ENCODE measurements at regions not wholly inside any gene's neighbourhood (a gene's known extent, or its start where the extent isn't known, plus 50 kb on each side); places are given as distances from the start of the nearest gene placed in this dataset.

DNA sequence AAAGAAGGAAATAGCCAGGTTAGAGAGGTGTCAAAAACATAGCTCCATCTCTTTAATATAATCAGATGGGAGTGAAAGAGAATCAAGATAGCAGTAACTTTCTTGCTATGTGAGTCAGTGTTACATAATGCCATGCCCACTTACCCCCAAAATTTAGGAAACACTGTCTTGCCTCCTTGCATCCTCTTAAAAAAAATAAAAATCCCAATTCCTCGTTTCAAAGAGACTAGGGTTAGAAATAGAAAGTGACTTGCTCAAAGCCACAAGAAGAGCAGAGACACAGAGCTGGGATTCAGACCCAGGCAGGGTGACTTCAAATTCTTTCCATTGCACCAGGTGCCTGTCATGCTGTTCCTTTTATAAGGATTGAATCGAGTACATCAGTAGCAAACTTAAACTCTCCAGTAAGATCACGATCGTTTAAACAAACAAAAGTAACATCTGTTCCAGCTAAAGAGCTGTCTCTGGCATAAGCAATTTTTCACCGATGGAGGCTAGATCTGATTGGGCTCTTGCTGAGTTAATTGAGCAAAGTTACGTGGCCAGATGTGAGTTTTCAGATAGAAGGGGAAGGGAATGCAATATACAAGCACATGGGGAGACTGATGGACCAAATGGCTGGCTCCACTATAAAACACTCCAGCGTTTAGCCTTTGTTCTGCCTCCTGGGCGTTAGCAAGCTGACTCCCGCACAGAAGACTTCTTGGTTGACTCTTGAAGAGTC, 176.9 kb downstream of the PALM2AKAP2 start:
- Mint-ChIP-seq H3K9me3 (no peaks in the 10 kb centered on the region), H3K27ac (peak overlapping the region; percentile 21), H3K4me3 (no peak overlapping the region), H3K4me1 (peaks cover 39% of the 10 kb centered on the region), H3K36me3 (ENCODE audit: low read depth) (peaks cover 5% of the 10 kb centered on the region), H3K27me3 (peaks cover 5% of the 10 kb centered on the region)
- intact Hi-C loops (cut with micrococcal nuclease): no loop called here
- peak; percentile 56 for DNase-seq

DNA sequence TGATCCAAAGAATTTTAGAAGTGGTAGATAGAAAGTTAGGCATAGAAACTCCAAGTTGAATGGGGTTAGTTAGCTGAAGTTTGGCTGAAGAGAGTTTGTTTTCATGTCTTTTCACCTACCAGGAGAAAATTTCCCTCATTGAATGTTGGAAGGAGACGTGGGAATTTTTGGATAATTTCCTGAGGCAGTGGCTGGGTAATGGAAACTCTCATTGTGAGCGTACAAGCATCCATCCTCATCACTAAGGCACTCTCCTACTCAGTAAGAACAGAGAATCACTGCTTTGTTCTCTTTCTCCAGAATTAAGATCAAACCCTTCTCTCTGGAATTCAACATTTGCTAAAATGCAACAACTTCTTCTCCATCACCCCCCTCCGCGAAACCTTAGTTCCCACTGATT, 179.7 kb downstream of the PALM2AKAP2 start:
- DNase-seq: no peak
- peaks cover 2% of the 10 kb centered on the region for H3K36me3 Mint-ChIP-seq (ENCODE audit: low read depth)
- H3K9me3 Mint-ChIP-seq: no peaks in the 10 kb centered on the region
- intact Hi-C loops (cut with micrococcal nuclease): no loop called here
- H3K4me1 Mint-ChIP-seq: peaks cover 40% of the 10 kb centered on the region
- H3K27ac Mint-ChIP-seq: no peak overlapping the region
- H3K27me3 Mint-ChIP-seq: peaks cover 7% of the 10 kb centered on the region
- no peak overlapping the region for H3K4me3 Mint-ChIP-seq

DNA sequence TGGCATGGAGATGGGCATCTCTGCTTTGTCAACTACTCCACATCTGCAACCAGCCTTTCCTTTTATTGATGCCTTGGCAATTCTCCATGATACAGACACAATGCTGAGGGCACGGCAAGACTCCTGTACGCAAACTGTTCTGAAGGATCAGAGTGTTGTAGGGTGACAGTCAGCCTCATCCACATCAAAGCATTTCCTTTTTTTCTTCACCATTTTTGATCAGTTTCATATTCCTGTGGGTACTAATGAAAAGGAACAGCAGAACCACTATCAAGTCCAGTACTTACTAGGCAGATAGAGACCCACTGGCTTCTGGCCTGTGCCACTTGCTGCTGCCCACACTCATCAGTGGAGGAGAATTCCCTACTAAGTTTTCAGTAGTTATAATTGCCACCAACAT, 181.6 kb downstream of the PALM2AKAP2 start:
- Mint-ChIP-seq H3K9me3 (peaks cover 4% of the 10 kb centered on the region), H3K4me3 (no peak overlapping the region), H3K27me3 (peaks cover 10% of the 10 kb centered on the region), H3K4me1 (peaks cover 47% of the 10 kb centered on the region), H3K27ac (no peak overlapping the region), H3K36me3 (ENCODE audit: low read depth) (peaks cover 6% of the 10 kb centered on the region)
- intact Hi-C loops (cut with micrococcal nuclease): no loop called here
- peak; percentile 58 for DNase-seq

DNA sequence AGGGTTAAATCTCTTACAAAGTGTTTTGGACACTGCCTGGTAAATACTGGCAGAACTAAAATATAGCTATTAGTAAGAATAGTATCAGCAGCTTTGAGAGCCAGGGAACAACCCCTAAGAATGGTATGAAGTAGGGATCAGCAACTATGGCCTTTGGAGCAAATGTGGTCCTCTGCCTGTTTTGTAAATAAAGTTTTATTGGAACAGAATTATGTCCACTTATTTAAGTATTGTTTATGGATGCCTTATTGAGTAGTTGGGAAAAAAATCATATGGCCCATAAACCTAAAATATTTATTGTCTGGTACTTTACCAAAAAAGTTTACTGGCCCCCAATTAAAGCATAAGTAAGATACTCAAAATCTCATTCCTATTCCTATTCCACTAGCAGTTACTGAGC, 182.2 kb downstream of the PALM2AKAP2 start:
- Mint-ChIP-seq H3K27ac (no peak overlapping the region), H3K36me3 (ENCODE audit: low read depth) (peaks cover 6% of the 10 kb centered on the region), H3K9me3 (peaks cover 4% of the 10 kb centered on the region), H3K4me1 (peaks cover 48% of the 10 kb centered on the region), H3K4me3 (no peak overlapping the region), H3K27me3 (peaks cover 10% of the 10 kb centered on the region)
- no peak for DNase-seq
- intact Hi-C loops (cut with micrococcal nuclease): no loop called here

DNA sequence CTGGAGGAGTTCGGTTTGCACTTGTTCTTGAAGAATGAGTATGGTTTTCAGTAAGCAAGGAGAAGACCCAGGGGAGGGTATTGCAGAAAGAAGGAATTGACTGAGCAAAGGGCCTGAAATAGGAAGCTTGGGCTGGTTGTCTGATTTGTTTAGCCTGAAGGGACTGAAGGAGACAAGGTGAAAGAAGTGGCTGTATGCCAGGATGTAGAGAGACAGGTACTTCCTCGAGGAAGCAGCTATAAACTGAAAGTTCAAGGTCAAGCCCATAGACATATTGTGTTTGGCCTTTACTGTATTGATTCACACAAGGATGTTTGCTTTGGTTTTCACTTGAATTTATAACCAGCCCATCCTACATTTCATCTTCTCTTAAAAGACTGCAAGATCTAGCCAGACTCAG, 183.1 kb downstream of the PALM2AKAP2 start:
- Mint-ChIP-seq H3K27me3 (peaks cover 8% of the 10 kb centered on the region), H3K27ac (no peak overlapping the region), H3K4me1 (peaks cover 54% of the 10 kb centered on the region), H3K36me3 (ENCODE audit: low read depth) (peaks cover 6% of the 10 kb centered on the region), H3K9me3 (peaks cover 4% of the 10 kb centered on the region), H3K4me3 (no peak overlapping the region)
- intact Hi-C loops (cut with micrococcal nuclease): no loop called here
- DNase-seq: peak; percentile 55

DNA sequence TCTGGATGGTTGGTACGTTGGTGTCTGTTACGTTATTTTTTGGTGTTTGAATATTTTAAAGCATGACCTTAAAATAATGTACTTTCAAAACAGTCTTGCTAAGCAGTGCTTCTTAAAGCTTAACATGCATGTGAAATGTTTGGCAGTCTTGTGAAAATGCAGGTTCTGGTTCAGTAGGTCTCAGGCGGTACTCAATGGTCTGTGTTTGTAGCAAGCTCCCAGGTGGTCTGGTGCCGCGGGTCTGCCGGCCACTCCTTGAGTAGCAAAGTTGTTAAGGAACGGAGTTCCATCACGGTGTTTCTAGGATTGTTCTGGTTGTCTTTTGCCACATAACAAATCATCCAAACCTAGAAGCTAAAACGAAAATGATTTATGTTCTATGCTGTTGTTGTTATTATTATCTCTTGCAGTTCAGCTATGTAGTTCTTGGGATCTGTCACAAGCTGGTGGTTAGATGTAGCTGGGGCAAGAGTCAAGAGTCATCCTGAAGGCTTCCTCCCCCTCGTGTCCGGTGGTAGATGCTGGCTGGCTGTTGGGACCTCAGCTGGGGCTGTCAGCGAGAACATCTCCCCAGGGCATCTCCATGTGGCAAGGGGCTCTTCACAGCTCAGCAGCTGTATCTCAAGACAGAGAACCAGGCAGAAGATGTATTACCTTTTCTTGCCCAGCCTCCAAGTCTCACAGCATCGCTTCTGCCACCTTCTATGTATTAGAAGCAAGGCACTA, 186.8 kb downstream of the PALM2AKAP2 start:
- no peak overlapping the region for H3K4me3 Mint-ChIP-seq
- peaks cover 5% of the 10 kb centered on the region for H3K27me3 Mint-ChIP-seq
- peaks cover 6% of the 10 kb centered on the region for H3K36me3 Mint-ChIP-seq (ENCODE audit: low read depth)
- peak overlapping the region; percentile 55 for H3K27ac Mint-ChIP-seq
- intact Hi-C loops (cut with micrococcal nuclease): loop anchor here (1.0 kb wide), 1 partner anchor 16 kb away; no protein-coding TSS in a partner anchor
- H3K4me1 Mint-ChIP-seq: peaks cover 68% of the 10 kb centered on the region
- peaks cover 4% of the 10 kb centered on the region for H3K9me3 Mint-ChIP-seq
- peak; percentile 54 for DNase-seq

DNA sequence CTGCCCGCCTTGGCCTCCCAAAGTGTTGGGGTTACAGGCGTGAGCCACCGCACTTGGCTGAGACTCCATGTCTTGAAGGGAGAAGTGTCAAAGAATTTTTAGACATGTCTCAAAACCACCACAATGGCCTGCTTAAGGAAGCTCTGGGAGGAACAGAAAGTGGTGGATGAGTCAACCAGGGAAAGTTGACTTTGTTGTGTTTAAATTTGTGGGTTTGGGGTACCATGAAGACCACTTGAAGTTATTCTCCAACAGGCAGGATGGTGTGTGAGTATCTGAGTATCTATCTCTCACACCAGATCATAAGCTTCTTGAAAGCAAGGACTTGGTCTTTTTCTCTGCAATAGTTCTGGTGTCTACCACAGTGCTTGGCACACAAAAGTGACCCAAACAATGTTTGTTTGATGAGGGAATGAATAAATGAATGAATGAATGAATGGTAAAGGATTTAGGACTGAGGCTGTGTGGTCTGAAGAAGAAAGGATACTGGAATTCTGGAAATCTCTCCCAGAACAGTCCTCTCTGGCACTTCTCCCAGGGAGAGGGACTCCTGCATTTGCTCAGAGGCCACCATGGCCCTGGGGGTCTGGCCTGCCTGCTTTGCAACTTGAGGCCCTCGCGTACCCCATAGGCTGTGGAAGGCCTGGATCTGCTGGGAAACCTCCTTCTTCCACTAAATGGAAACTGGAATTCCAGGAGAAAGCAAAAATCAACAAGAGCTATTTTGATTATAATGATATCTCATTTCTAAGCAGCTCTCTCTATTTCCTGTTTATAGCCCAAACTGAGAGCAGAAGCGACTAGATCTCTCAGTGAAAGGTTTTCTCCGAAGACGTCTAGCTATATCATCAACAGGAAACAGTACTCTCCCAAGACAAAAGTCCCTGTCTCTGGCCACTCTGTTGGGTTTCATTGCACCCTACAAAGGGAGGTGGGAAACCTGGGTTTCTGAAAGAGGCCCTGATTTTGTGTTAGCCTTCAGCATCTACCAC, 187.9 kb downstream of the PALM2AKAP2 start:
- Mint-ChIP-seq H3K9me3 (peaks cover 4% of the 10 kb centered on the region), H3K4me1 (peaks cover 76% of the 10 kb centered on the region), H3K4me3 (peak overlapping the region; percentile 54), H3K36me3 (ENCODE audit: low read depth) (peaks cover 7% of the 10 kb centered on the region), H3K27ac (peak overlapping the region; percentile 91), H3K27me3 (peaks cover 5% of the 10 kb centered on the region)
- intact Hi-C loops (cut with micrococcal nuclease): loop anchor here (1.0 kb wide), 3 partner anchors 17 to 180 kb away; no protein-coding TSS in a partner anchor
- peak; percentile 81 for DNase-seq

DNA sequence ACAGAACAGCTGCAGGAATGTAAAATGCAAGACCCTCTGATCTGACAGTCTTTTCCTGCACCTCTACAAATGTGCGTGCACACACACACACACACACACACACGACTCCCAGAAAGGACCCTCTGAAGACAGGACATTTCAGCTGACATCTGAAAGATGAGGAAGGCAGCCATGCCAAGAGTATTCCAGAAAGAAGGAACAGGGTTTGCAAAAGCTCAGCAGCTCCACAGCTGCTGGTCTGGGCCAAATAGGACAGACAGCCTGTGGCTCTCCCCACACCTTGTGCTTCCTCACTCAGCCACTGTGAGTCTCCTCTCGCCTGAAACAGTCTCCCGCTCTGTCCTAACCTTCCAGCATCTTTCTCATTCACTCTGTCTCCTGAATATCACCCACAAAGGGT, 189.0 kb downstream of the PALM2AKAP2 start:
- H3K27me3 Mint-ChIP-seq: peaks cover 5% of the 10 kb centered on the region
- H3K27ac Mint-ChIP-seq: peak overlapping the region; percentile 91
- intact Hi-C loops (cut with micrococcal nuclease): no loop called here
- peaks cover 5% of the 10 kb centered on the region for H3K36me3 Mint-ChIP-seq (ENCODE audit: low read depth)
- peaks cover 76% of the 10 kb centered on the region for H3K4me1 Mint-ChIP-seq
- peak overlapping the region; percentile 52 for H3K4me3 Mint-ChIP-seq
- DNase-seq: no peak
- H3K9me3 Mint-ChIP-seq: peaks cover 4% of the 10 kb centered on the region

DNA sequence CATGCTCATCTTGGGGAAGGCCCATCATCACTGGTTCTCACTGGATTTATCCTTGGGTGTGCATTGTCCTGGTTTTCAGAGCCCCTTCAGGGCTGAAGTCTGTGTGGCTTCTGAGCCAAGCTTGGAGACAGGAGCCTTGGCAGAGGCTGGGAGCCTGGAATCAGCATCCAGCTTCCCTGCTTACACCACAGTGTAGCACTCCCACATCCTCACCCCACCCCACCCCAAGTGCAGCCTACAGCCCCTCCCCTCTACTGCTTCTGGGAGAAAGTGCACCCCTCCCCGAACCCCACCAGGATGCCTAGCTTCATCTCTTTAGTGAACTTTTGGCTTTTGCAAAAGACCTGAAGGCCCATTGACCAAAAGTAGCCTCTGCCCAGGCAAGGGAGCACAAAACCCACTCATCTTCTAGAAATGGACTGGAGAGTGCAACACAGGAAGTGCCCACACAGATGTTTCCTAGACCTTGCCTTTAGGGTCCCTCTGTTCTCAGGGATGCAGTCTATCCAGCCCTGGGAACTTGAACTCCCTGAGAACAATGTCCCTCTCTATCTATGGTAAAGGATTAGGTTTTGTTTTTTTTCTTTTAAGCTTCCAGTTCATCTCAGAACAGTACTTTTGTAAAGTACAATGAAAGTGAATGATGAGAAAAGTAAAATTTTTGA, 189.7 kb downstream of the PALM2AKAP2 start:
- peaks cover 3% of the 10 kb centered on the region for H3K27me3 Mint-ChIP-seq
- H3K9me3 Mint-ChIP-seq: peaks cover 4% of the 10 kb centered on the region
- H3K4me1 Mint-ChIP-seq: peaks cover 81% of the 10 kb centered on the region
- H3K36me3 Mint-ChIP-seq (ENCODE audit: low read depth): peaks cover 5% of the 10 kb centered on the region
- H3K27ac Mint-ChIP-seq: peak overlapping the region; percentile 54
- DNase-seq: no peak
- peak overlapping the region; percentile 52 for H3K4me3 Mint-ChIP-seq
- intact Hi-C loops (cut with micrococcal nuclease): loop anchor here (10.0 kb wide), 1 partner anchor 525 kb away; no protein-coding TSS in a partner anchor

DNA sequence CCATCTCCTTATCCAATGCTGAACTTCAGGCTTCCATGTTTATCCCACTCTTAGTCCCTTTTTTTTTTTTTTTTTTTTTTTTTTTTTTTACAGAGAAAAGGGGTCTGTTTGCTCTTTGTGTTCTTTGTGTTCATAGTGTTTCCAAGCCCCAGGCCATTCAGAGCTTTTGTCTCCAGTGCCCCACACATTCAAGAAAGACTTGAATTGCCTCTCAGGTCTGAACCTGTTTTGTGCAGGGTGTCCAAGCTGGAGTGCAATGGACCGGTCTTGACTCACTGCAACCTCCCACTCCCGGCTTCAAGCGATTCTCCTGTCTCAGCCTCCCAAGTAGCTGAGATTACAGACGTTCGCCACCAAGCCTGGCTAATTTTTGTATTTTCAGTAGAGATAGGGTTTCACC, 191.2 kb downstream of the PALM2AKAP2 start:
- Mint-ChIP-seq H3K4me1 (peaks cover 90% of the 10 kb centered on the region), H3K36me3 (ENCODE audit: low read depth) (peaks cover 5% of the 10 kb centered on the region), H3K4me3 (no peak overlapping the region), H3K27ac (no peak overlapping the region), H3K9me3 (no peaks in the 10 kb centered on the region), H3K27me3 (no peaks in the 10 kb centered on the region)
- DNase-seq: no peak
- intact Hi-C loops (cut with micrococcal nuclease): loop anchor here (10.0 kb wide), 1 partner anchor 526 kb away; no protein-coding TSS in a partner anchor

DNA sequence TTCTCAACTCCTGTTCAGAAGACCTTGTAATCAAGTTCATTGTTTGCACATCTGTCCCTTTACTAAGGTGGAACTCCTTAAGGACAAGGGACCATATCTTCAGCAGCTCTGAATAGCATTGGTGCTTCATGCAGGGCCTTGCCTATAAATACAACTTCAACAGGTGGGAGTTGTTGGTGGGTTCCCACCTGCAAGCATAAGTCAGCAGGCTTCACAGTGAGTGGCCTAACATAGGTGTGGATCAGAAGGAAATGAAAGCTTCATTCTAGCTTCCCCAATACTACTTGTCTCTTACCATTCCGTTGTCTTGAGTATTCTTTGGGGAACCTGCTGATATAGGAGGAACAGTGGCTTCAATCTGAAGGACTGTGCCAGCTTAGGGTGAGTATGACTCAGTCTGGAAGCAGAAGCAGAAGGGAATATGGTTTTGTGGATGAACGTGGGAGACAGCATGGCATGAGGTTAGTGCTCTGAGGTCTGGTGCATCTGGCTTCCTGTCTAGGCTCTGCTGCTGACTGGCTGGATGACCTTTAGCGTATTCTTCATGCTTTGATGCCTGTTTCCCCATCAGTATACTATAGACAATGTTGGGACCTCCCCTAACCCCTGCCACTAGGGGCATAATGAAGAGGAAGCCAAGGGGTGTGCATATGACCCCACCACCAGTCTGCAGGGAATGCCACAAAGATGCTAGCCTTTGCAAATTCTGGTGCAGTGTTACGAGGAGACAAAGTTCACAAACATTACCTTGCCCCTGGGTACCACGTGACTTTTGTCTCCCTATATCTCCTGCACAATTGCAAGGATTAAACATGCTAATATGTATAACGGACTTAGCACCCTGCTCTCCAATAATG, 192.3 kb downstream of the PALM2AKAP2 start:
- peak; percentile 71 for DNase-seq
- Mint-ChIP-seq H3K9me3 (no peaks in the 10 kb centered on the region), H3K36me3 (ENCODE audit: low read depth) (peaks cover 5% of the 10 kb centered on the region), H3K4me3 (peak overlapping the region; percentile 18), H3K27me3 (no peaks in the 10 kb centered on the region), H3K27ac (peak overlapping the region; percentile 82), H3K4me1 (peaks cover 88% of the 10 kb centered on the region)
- intact Hi-C loops (cut with micrococcal nuclease): loop anchor here (10.0 kb wide), 1 partner anchor 527 kb away; no protein-coding TSS in a partner anchor

DNA sequence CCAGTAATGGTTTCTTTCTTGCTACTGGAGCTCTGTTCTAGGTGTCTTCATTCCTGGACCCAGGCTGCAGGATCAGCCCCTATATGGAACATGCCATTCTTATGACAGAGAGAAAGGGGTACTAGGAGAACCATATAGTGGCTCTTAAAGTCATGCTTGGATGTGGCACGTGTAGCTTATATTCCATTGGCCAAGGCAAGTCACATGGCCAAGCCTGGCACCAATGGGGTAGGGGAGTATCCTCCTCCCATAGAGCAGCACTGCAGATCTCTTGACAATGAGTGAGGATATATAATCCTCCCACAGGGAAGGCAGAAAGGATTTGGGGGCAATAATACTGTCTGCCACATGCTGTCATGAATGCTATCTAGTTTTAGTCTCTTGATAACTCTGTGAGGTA, 193.3 kb downstream of the PALM2AKAP2 start:
- no peaks in the 10 kb centered on the region for H3K9me3 Mint-ChIP-seq
- no peak for DNase-seq
- H3K27ac Mint-ChIP-seq: peak overlapping the region; percentile 91
- intact Hi-C loops (cut with micrococcal nuclease): loop anchor here (10.0 kb wide), 1 partner anchor 529 kb away; no protein-coding TSS in a partner anchor
- H3K27me3 Mint-ChIP-seq: no peaks in the 10 kb centered on the region
- no peak overlapping the region for H3K4me3 Mint-ChIP-seq
- H3K4me1 Mint-ChIP-seq: peaks cover 86% of the 10 kb centered on the region
- H3K36me3 Mint-ChIP-seq (ENCODE audit: low read depth): peaks cover 5% of the 10 kb centered on the region

All from activated CD4-positive, alpha-beta T cell treated with anti-CD3 and anti-CD28 coated beads, Interleukin-2, amount 10 ng/mL, durations not matched to agents 24 days and 14 days (primary cell).